Right lobe of liver (tissue), 4 donors: ENCODE measurements at regions not wholly inside any gene's neighbourhood (a gene's known extent, or its start where the extent isn't known, plus 50 kb on each side); places are given as distances from the start of the nearest gene placed in this dataset.

Experiments used
- POLR2A ChIP-seq: fragments of 450-650 bp; IDR thresholded peaks from one replicate; pipeline ENCODE4 v1.6.1; 2017; ENCODE audit warnings: antibody characterized with exemption, mild to moderate bottlenecking
- TF ChIP-seq, protein P1 (sequence below), 4 donors: fragments of 200-600 bp in 3 of 4; fragments of 450-650 bp in 1 of 4; IDR thresholded peaks; one replicate each; pipeline versions ENCODE4 v1.5.1 to v1.8.0; 2016 to 2022; ENCODE audit warnings: antibody characterized with exemption in 4 of 4, mild to moderate bottlenecking in 2 of 4
- donor health status: DM: no; HTN: no; CAD: no.
- donor health status: DM: no; HTN: no; CAD: no.
- donor health status: DM: no; HTN: yes; CAD: no.

DNA sequence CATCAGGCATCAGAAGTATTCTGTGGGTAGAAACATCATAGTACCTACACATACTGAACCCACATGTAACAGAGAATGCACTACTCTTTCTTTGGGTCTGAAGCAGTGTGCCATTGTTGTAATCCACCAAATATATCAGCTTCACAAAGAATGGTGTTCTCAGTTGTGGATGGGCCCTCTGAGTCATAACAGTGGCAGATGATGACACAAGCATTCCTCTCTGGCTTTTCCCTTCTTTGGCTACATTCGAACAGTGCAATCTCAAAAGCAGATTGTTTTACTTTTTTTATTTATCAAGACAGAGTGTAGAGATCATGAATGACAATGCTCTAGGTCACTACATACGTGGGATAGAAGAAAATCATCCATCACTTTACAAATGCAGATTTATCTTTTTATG lies 247.2 kb upstream of the EPHA5 start:
- TF ChIP-seq, protein P1, sequence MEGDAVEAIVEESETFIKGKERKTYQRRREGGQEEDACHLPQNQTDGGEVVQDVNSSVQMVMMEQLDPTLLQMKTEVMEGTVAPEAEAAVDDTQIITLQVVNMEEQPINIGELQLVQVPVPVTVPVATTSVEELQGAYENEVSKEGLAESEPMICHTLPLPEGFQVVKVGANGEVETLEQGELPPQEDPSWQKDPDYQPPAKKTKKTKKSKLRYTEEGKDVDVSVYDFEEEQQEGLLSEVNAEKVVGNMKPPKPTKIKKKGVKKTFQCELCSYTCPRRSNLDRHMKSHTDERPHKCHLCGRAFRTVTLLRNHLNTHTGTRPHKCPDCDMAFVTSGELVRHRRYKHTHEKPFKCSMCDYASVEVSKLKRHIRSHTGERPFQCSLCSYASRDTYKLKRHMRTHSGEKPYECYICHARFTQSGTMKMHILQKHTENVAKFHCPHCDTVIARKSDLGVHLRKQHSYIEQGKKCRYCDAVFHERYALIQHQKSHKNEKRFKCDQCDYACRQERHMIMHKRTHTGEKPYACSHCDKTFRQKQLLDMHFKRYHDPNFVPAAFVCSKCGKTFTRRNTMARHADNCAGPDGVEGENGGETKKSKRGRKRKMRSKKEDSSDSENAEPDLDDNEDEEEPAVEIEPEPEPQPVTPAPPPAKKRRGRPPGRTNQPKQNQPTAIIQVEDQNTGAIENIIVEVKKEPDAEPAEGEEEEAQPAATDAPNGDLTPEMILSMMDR (IDR thresholded peaks at IDR 0.05) = no peak
- no peak for TF ChIP-seq POLR2A
